Right lobe of liver (tissue), 4 donors: ENCODE measurements at regions not wholly inside any gene's neighbourhood (a gene's known extent, or its start where the extent isn't known, plus 50 kb on each side); places are given as distances from the start of the nearest gene placed in this dataset.

Experiments used
- CTCF ChIP-seq, 4 donors: fragments of 200-600 bp in 3 of 4; fragments of 450-650 bp in 1 of 4; IDR thresholded peaks; one replicate each; pipeline versions ENCODE4 v1.5.1 to v1.8.0; 2016 to 2022; ENCODE audit warnings: antibody characterized with exemption in 4 of 4, mild to moderate bottlenecking in 2 of 4
- POLR2A ChIP-seq: fragments of 450-650 bp; IDR thresholded peaks from one replicate; pipeline ENCODE4 v1.6.1; 2017; ENCODE audit warnings: antibody characterized with exemption, mild to moderate bottlenecking
- donor health status: DM: no; HTN: no; CAD: no.
- donor health status: DM: no; HTN: no; CAD: no.
- donor health status: DM: no; HTN: yes; CAD: no.

GRCh38 chr2:142756430-142756829 is 121.0 kb upstream of the KYNU start:
- TF ChIP-seq CTCF (IDR thresholded peaks at IDR 0.05) (no peak), POLR2A (no peak)
